LoVo (cell line): ENCODE measurements at regions not wholly inside any gene's neighbourhood (a gene's known extent, or its start where the extent isn't known, plus 50 kb on each side); places are given as distances from the start of the nearest gene placed in this dataset.

ENCODE experiments used
- DNase-seq: peaks from one replicate; pipeline ENCODE4 v3.0.0-alpha.2; 2016; ENCODE audit warnings: low spot score

DNA sequence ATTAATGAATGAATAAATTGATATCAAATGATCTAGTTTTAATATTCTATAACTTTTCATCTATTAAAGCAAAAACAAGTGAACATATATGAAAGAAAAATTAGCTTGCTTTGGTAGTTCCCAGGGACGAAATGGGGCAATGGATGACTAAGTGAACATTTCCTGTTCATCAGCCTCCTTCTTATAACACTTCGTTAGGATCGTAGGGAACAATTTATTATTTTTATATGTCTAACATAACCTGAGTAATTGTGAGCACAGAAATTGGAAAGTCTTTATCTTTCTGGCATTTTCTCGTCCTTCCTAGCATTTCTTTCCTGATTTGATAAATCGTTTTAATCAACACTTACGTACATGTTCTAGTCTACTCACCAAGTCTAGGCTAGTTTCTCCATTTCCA, 59.1 kb upstream of the PPP1R3C start:
- no peak for DNase-seq

DNA sequence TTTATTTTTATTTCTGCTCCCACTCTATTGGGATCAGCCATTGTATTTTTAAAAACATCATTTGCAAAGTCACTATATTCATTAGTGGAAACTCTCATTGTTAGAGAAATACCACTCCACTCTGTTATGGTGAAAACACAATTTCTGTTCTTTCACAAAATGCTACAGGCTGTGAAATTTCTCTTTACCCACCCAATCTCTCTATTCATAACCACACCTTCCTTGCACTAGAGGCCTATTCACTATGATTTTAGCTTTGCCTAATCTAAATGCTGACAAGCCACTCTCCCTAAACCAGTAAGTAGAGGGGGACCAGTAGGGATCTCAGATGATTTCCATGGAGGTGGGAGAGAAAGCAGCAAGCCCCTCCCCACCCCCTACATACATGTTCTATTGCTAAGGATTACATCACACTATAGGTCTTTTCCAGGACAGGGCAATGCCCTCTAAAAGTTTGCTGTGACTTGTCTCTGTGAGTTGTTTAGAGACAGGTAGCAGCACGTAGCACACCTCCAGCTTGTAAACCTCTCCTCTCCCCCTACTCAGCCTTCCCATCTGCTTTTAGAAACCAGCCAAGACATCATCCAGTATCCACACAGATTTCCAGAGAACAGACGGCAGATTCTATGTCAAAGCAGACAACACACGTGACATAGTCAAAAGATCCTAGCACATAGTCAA, 58.3 kb upstream of the PPP1R3C start:
- no peak for DNase-seq

DNA sequence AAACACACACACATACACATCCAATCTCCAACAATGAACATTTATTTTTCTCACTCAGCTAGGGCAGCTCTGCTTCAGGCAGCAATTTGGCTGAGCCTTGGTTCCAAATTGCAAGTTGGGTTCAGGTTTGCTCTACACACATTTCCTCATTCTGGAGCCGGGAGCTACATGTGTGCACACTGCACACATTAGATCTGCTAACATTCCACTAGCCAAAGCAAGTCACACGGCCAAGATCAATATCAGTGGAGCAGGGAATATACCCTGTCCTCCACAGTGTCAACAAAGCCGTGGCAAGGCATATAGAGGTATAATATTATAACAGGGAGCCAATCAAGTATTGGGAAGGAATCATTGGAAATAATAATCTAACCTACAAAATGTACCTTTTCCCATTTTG, 57.5 kb upstream of the PPP1R3C start:
- DNase-seq = no peak

DNA sequence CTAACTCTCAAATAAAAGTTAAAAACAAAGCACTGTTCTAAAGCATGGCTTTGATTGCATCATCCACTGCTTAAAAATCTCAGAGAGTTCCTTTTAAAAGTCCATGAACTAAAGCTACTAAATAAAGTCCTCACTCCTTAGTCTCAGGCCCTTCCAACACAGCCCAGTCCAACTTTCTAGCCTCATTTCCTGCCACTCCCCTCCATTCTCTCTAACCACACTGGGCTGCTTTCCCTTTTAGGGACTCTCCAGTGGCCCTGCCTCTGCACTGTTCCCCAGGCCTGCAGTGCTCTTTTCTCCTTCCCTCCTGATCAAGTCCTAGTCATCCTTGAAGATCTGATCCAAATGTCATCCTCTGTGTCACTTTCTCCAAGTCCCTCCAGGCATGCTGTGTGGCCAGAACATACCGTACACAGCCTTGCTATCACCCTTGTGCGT, 56.9 kb upstream of the PPP1R3C start:
- DNase-seq = no peak

DNA sequence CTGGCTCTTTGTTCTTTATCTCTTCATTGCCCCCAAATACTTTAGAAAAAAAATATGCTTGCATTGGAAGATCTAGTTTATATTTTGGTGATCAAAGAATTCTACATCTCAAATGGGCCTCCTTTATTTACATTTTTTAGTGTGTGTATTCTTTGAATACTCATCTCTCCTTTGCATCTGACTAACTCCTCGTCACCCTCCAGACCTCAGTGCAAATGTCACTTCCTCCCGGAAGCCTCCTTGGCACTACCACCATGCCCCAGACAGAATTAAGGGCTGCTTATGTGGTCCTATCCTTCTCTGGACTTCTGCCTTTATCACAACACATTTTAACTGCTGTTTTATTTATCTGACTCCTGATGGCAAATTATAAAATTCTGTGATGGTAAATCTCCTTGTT, 52.0 kb upstream of the PPP1R3C start:
- no peak for DNase-seq

DNA sequence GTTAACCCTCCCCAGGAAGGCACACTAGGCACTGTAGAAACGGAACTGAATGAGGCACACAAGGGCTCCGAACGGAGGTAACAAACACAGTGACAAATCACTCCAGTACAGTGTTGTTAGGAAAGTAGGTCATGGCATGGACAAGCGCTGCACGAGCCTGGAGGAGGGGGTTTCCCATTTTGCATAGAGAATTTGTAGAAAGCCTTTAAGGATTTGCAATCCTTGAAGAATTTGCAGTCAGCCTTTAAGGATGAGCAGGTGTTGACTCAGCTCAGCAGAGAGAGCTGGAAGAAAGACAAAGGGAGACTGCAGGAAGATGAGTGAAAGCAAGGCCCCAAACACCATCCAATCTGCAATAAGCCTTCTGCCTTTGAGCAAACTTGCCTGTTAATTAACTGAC, 51.1 kb upstream of the PPP1R3C start:
- no peak for DNase-seq

DNA sequence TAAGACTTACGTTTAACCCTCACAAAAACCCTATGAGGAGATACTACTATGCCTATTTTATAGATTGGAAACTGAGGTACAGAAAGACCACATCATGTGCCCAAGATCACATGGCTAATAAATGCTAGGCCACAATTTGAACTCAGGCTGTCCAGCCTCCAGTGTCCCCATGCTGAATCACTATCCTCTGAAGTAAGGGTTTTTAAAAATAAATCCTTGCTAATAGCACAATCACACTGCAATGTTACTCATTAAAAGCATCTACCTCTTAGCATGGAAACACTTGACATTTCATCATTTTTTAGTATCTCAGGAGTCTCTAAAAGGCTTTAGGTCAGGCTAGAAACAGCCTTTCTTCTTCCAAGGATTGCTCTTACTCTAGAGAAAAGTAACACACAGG, 50.0 kb upstream of the PPP1R3C start:
- no peak for DNase-seq
